ENCODE measurements at regions not wholly inside any gene's neighbourhood (a gene's known extent, or its start where the extent isn't known, plus 50 kb on each side); places are given as distances from the start of the nearest gene placed in this dataset.

DNA sequence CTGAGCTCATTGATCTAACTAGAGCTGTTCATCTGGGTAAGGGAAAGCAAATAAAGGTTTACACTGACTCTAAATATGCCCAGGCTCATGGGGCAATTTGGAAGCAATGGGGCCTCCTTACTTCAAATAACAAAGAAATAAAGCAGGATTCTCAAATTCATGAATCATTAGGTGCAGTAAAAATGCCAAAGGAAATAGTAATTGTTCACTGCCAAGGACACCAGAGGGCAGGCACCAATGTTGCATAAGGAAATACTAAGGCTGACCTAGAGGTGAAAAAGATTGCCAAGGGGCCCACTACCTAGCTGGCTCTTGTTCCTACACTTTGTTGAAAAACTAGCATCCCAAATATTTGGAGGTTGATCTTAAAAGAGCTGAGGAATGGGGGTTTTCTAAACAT is 1686.7 kb upstream of the MIR17HG start:
- Histone ChIP-seq H3K27me3 (ENCODE audit: control insufficient read depth, insufficient read depth, low read length) (no peaks in the 10 kb centered on the region), H3K4me3 (ENCODE audit: low read depth, low read length) (no peak overlapping the region), H3K9me3 (ENCODE audit: control insufficient read depth in 2 of 2, low read length in 2 of 2) (peaks cover 4 to 9% of the 10 kb centered on the region in 2 experiments), H3K27ac (ENCODE audit: insufficient read depth, low read length, poor library complexity, severe bottlenecking) (no peak overlapping the region), H3K4me1 (ENCODE audit: control insufficient read depth, insufficient read depth, low read length, poor library complexity, severe bottlenecking) (no peaks in the 10 kb centered on the region), H3K36me3 (ENCODE audit: control insufficient read depth, insufficient read depth, low read length) (no peaks in the 10 kb centered on the region)
- Mint-ChIP-seq H3K36me3 (no peaks in the 10 kb centered on the region), H3K4me1 (no peaks in the 10 kb centered on the region), H3K4me3 (no peak overlapping the region), H3K27me3 (no peaks in the 10 kb centered on the region), H3K27ac (no peak overlapping the region), H3K9me3 (peaks cover 4 to 21% (median 11%) of the 10 kb centered on the region in 7 donors)
- ATAC-seq (ENCODE audit: low read depth in 2 of 2) (no peak), DNase-seq (no peak)

DNA sequence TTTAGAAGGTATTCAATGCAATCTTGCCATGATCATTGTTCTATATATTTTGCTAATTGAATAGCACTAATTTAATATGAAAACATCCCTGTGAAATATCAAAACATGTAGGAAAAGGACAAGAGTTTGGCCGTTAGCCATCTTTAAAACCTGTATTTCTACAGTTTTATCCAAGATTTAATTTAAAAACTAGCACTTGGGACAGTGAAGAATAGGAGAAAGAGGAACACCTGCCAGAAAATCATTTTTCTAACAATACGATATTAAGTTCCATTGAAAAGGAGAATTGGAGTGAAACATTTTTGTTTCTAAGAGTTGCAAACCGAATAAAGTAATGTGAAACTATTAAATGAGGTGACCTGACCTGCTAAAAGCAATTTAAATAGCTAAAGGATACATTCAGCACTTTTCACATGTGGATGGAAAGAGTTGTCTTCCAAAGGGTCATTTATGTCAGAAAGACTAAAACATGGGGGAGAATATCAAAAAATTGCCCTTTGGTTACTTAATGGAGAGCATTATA is 1673.6 kb upstream of the MIR17HG start:
- no peak overlapping the region for H3K27ac ChIP-seq (ENCODE audit: insufficient read depth, low read length, poor library complexity, severe bottlenecking)
- DNase-seq (no peak), ATAC-seq (ENCODE audit: low read depth in 2 of 2) (no peak)
- Mint-ChIP-seq H3K27me3 (no peaks in the 10 kb centered on the region), H3K36me3 (no peaks in the 10 kb centered on the region), H3K4me3 (no peak overlapping the region), H3K4me1 (no peaks in the 10 kb centered on the region), H3K27ac (no peak overlapping the region), H3K9me3 (peaks cover 0 to 11% (median 2%) of the 10 kb centered on the region in 7 donors)
- no peaks in the 10 kb centered on the region for H3K9me3 ChIP-seq (ENCODE audit: control insufficient read depth in 2 of 2, low read length in 2 of 2)
- H3K27me3 ChIP-seq (ENCODE audit: control insufficient read depth, insufficient read depth, low read length), result no peaks in the 10 kb centered on the region
- no peaks in the 10 kb centered on the region for H3K4me1 ChIP-seq (ENCODE audit: control insufficient read depth, insufficient read depth, low read length, poor library complexity, severe bottlenecking)
- no peaks in the 10 kb centered on the region for H3K36me3 ChIP-seq (ENCODE audit: control insufficient read depth, insufficient read depth, low read length)
- no peak overlapping the region for H3K4me3 ChIP-seq (ENCODE audit: low read depth, low read length)

DNA sequence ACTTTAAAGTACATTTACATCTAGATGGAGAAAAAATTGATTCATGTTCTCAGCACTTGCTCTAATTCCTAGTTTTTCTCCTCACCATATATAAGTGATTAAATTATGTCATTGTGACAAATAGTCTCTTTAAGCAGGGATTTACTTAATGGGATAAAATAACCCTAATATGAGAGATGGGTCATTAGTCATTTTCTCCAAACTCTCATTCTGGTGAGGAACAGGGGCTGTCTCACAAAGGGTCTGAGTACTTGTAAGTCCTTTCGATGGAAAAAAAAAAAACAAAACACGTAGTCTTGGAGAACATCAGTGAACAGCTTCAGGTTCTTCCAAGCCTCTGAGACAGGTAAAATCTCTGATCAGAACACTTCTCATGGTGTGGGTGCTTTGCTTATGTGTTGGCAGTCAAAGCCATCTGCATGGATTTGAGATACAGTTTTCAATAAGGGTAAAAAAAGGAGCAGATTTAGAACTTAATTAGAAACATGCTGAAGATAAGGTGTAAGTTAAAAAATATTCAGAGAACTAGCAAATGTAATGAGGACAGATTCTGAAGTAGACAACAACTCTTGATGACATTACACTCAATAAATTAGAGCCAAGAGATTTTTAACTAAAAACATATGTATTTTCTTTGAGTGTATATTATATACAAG is 1668.9 kb upstream of the MIR17HG start:
- ATAC-seq (ENCODE audit: low read depth in 2 of 2) (no peak), DNase-seq (no peak)
- Mint-ChIP-seq H3K27me3 (no peaks in the 10 kb centered on the region), H3K4me3 (no peak overlapping the region), H3K27ac (peak overlapping the region in 1 of 3 donors; percentile 5), H3K4me1 (no peaks in the 10 kb centered on the region), H3K9me3 (peaks cover 0 to 10% (median 5%) of the 10 kb centered on the region in 7 donors), H3K36me3 (no peaks in the 10 kb centered on the region)
- Histone ChIP-seq H3K9me3 (ENCODE audit: control insufficient read depth in 2 of 2, low read length in 2 of 2) (no peaks in the 10 kb centered on the region), H3K36me3 (ENCODE audit: control insufficient read depth, insufficient read depth, low read length) (no peaks in the 10 kb centered on the region), H3K27me3 (ENCODE audit: control insufficient read depth, insufficient read depth, low read length) (no peaks in the 10 kb centered on the region), H3K4me3 (ENCODE audit: low read depth, low read length) (no peak overlapping the region), H3K27ac (ENCODE audit: insufficient read depth, low read length, poor library complexity, severe bottlenecking) (no peak overlapping the region), H3K4me1 (ENCODE audit: control insufficient read depth, insufficient read depth, low read length, poor library complexity, severe bottlenecking) (no peaks in the 10 kb centered on the region)

DNA sequence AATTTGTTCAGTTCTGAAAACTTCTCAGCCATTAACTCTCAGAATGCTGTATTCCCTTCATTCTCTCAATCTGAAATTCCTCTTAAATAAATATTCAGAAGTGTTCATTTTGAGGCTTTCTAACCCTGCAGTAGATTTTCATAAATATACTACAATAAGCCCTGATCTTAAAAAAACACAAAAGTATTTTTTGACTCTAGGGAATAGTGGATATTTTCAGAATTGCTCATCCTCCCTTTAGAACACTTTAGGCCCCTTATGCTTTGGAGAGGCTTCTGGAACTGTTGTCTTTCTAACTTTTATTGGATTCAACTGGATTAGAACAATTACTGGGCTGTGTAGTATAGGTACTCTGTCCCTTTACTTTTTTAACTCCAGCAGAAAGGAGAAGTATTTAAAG is 1662.6 kb upstream of the MIR17HG start:
- H3K9me3 Mint-ChIP-seq, result peaks cover 0 to 22% (median 11%) of the 10 kb centered on the region in 7 donors
- Histone ChIP-seq H3K9me3 (ENCODE audit: control insufficient read depth in 2 of 2, low read length in 2 of 2) (peaks cover 2 to 16% of the 10 kb centered on the region in 2 experiments), H3K27me3 (ENCODE audit: control insufficient read depth, insufficient read depth, low read length) (no peaks in the 10 kb centered on the region), H3K36me3 (ENCODE audit: control insufficient read depth, insufficient read depth, low read length) (no peaks in the 10 kb centered on the region), H3K27ac (ENCODE audit: insufficient read depth, low read length, poor library complexity, severe bottlenecking) (no peak overlapping the region), H3K4me1 (ENCODE audit: control insufficient read depth, insufficient read depth, low read length, poor library complexity, severe bottlenecking) (no peaks in the 10 kb centered on the region), H3K4me3 (ENCODE audit: low read depth, low read length) (no peak overlapping the region)
- H3K4me1 Mint-ChIP-seq, result no peaks in the 10 kb centered on the region
- H3K36me3 Mint-ChIP-seq, result no peaks in the 10 kb centered on the region
- ATAC-seq (ENCODE audit: low read depth in 2 of 2) (no peak), DNase-seq (no peak)
- no peak overlapping the region for H3K4me3 Mint-ChIP-seq
- no peaks in the 10 kb centered on the region for H3K27me3 Mint-ChIP-seq
- no peak overlapping the region for H3K27ac Mint-ChIP-seq

DNA sequence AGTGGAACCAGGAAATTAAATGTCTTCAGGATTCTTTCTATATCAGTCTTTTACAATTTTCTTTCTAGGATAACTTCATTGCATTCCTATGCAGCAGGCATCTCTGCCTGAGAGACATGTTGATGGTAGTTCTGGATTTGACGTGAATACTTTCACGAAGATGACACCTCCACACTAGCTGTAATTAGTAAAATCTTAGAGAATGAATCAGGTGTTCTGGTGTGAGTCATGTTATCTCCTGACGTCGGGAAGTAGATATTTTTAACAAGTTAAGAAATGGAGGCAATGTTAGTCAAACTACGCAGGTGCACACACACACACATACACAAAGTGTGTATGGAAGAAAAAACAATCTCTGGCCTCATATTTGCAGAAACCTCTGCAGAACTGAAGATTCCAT is 1661.3 kb upstream of the MIR17HG start:
- no peaks in the 10 kb centered on the region for H3K4me1 Mint-ChIP-seq
- H3K36me3 Mint-ChIP-seq, result no peaks in the 10 kb centered on the region
- no peak overlapping the region for H3K4me3 Mint-ChIP-seq
- H3K4me3 ChIP-seq (ENCODE audit: low read depth, low read length), result no peak overlapping the region
- no peak overlapping the region for H3K27ac Mint-ChIP-seq
- H3K27me3 ChIP-seq (ENCODE audit: control insufficient read depth, insufficient read depth, low read length), result no peaks in the 10 kb centered on the region
- peaks cover 0 to 20% (median 8%) of the 10 kb centered on the region in 7 donors for H3K9me3 Mint-ChIP-seq
- no peak for ATAC-seq (ENCODE audit: low read depth in 2 of 2)
- no peaks in the 10 kb centered on the region for H3K36me3 ChIP-seq (ENCODE audit: control insufficient read depth, insufficient read depth, low read length)
- no peaks in the 10 kb centered on the region for H3K27me3 Mint-ChIP-seq
- no peak for DNase-seq
- H3K9me3 ChIP-seq (ENCODE audit: control insufficient read depth in 2 of 2, low read length in 2 of 2), result peaks cover 2 to 16% of the 10 kb centered on the region in 2 experiments
- H3K4me1 ChIP-seq (ENCODE audit: control insufficient read depth, insufficient read depth, low read length, poor library complexity, severe bottlenecking), result no peaks in the 10 kb centered on the region
- H3K27ac ChIP-seq (ENCODE audit: insufficient read depth, low read length, poor library complexity, severe bottlenecking), result no peak overlapping the region

DNA sequence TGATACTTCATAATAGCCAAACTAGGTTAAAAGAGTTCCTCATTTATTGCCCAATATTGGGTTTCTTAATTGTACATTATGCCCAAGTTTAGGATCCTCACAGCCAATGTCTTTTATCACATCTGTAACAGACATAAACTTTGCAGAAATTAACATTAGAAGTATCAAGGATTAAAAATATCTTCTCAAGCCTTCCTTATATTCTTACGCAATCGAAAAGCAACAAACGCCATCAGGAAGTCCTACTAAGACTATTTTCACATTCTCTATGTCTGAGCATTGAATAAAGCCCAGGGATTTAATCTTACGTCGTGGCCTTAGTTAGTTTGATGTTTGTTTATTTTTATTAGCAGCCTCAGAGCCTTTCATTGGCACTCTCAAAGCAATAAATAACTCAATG is 1660.4 kb upstream of the MIR17HG start:
- no peak overlapping the region for H3K27ac ChIP-seq (ENCODE audit: insufficient read depth, low read length, poor library complexity, severe bottlenecking)
- Mint-ChIP-seq H3K27ac (no peak overlapping the region), H3K36me3 (no peaks in the 10 kb centered on the region), H3K4me3 (no peak overlapping the region), H3K9me3 (peaks cover 3 to 21% (median 10%) of the 10 kb centered on the region in 7 donors), H3K27me3 (no peaks in the 10 kb centered on the region), H3K4me1 (no peaks in the 10 kb centered on the region)
- no peaks in the 10 kb centered on the region for H3K4me1 ChIP-seq (ENCODE audit: control insufficient read depth, insufficient read depth, low read length, poor library complexity, severe bottlenecking)
- no peak overlapping the region for H3K4me3 ChIP-seq (ENCODE audit: low read depth, low read length)
- no peak for ATAC-seq (ENCODE audit: low read depth in 2 of 2)
- no peaks in the 10 kb centered on the region for H3K36me3 ChIP-seq (ENCODE audit: control insufficient read depth, insufficient read depth, low read length)
- H3K9me3 ChIP-seq (ENCODE audit: control insufficient read depth in 2 of 2, low read length in 2 of 2), result peaks cover 2 to 16% of the 10 kb centered on the region in 2 experiments
- no peak for DNase-seq
- no peaks in the 10 kb centered on the region for H3K27me3 ChIP-seq (ENCODE audit: control insufficient read depth, insufficient read depth, low read length)

DNA sequence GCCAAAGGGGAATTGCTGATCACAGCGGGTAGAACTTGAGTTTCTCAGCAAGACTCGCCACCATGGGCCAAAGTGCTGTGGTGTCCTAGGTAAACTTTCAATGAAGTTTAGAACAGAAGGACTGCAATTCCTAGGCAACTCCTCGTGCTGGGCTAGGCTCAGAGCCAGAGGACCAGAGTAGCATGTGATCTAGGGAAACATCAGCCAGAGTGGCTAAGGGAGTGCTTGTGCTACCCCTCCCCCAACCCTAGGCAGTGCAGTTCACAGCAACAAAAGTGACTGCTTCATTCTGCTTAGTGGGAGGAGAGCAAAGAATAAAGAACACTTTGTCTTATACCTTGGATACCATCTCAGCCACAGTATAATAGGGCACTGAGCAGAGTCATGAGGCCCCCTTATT is 1658.6 kb upstream of the MIR17HG start:
- Mint-ChIP-seq H3K9me3 (peaks cover 3 to 21% (median 10%) of the 10 kb centered on the region in 7 donors), H3K4me3 (no peak overlapping the region), H3K36me3 (no peaks in the 10 kb centered on the region), H3K27me3 (no peaks in the 10 kb centered on the region), H3K4me1 (no peaks in the 10 kb centered on the region), H3K27ac (no peak overlapping the region)
- peaks cover 2 to 16% of the 10 kb centered on the region in 2 experiments for H3K9me3 ChIP-seq (ENCODE audit: control insufficient read depth in 2 of 2, low read length in 2 of 2)
- no peaks in the 10 kb centered on the region for H3K4me1 ChIP-seq (ENCODE audit: control insufficient read depth, insufficient read depth, low read length, poor library complexity, severe bottlenecking)
- H3K27ac ChIP-seq (ENCODE audit: insufficient read depth, low read length, poor library complexity, severe bottlenecking), result no peak overlapping the region
- ATAC-seq (ENCODE audit: low read depth in 2 of 2), result no peak
- no peak overlapping the region for H3K4me3 ChIP-seq (ENCODE audit: low read depth, low read length)
- no peaks in the 10 kb centered on the region for H3K36me3 ChIP-seq (ENCODE audit: control insufficient read depth, insufficient read depth, low read length)
- DNase-seq, result no peak
- H3K27me3 ChIP-seq (ENCODE audit: control insufficient read depth, insufficient read depth, low read length), result no peaks in the 10 kb centered on the region

DNA sequence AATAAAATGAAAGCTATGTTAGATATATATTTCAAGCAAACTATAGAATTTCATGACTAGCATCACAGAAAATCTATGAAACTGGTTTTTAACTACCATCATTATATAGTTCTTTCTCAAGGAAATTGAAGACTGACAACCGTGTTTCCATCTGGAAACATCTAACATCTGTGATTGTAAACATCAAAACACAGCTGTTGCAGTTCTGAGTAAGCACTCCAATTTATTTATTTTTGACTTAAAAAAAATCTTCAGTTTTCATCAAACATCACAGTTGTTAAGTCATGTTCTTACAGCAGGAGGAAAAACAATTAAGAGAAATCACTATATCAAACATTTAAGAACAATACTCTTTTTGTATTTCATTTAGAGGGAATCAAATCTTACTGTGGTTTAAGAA is 1653.0 kb upstream of the MIR17HG start:
- Mint-ChIP-seq H3K27me3 (no peaks in the 10 kb centered on the region), H3K36me3 (no peaks in the 10 kb centered on the region), H3K4me1 (no peaks in the 10 kb centered on the region), H3K4me3 (no peak overlapping the region), H3K27ac (no peak overlapping the region), H3K9me3 (peaks cover 3 to 14% (median 4%) of the 10 kb centered on the region in 7 donors)
- ATAC-seq (ENCODE audit: low read depth in 2 of 2), result no peak
- H3K36me3 ChIP-seq (ENCODE audit: control insufficient read depth, insufficient read depth, low read length), result no peaks in the 10 kb centered on the region
- no peak for DNase-seq
- no peaks in the 10 kb centered on the region for H3K4me1 ChIP-seq (ENCODE audit: control insufficient read depth, insufficient read depth, low read length, poor library complexity, severe bottlenecking)
- peaks cover 0 to 4% of the 10 kb centered on the region in 2 experiments for H3K9me3 ChIP-seq (ENCODE audit: control insufficient read depth in 2 of 2, low read length in 2 of 2)
- no peaks in the 10 kb centered on the region for H3K27me3 ChIP-seq (ENCODE audit: control insufficient read depth, insufficient read depth, low read length)
- H3K27ac ChIP-seq (ENCODE audit: insufficient read depth, low read length, poor library complexity, severe bottlenecking), result no peak overlapping the region
- H3K4me3 ChIP-seq (ENCODE audit: low read depth, low read length), result no peak overlapping the region

All from CD4-positive, CD25-positive, alpha-beta regulatory T cell (primary cell).